Medulla oblongata (tissue), 1 donor: ENCODE measurements at regions not wholly inside any gene's neighbourhood (a gene's known extent, or its start where the extent isn't known, plus 50 kb on each side); places are given as distances from the start of the nearest gene placed in this dataset.
"Not testable (repeated sequence)": the region's sequence is repeated elsewhere in the genome, so short reads cannot be mapped to it uniquely, and the experiment has no call there.

Experiments
- DNase-seq: peaks from one replicate; pipeline ENCODE4 v3.0.0-alpha.2; 2015; ENCODE audit errors: extremely low spot score

- not testable (repeated sequence) for DNase-seq
Measured at GRCh38 chr15:21357056-21357455, 83.2 kb downstream of the POTEB3 start.

DNA sequence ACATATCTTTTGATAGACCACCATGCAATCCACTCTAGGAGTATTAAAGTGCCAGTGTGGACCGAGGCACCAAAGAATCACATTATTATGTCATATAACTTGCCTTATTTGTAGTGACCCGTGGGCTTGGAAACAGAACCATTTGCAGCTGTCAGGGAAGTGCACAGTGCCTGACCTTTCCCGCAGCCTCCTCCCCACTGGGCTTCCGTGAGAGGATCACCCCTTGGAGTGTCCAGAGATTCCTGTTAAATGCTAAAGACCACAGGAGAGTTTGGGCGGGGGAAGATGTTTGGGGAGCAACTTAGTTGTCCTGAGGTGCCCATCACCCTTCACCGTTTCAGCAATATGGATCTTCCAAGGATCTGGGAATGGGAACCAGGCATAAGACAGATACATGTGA lies 84.4 kb downstream of the POTEB3 start:
- DNase-seq, result not testable (repeated sequence)

DNA sequence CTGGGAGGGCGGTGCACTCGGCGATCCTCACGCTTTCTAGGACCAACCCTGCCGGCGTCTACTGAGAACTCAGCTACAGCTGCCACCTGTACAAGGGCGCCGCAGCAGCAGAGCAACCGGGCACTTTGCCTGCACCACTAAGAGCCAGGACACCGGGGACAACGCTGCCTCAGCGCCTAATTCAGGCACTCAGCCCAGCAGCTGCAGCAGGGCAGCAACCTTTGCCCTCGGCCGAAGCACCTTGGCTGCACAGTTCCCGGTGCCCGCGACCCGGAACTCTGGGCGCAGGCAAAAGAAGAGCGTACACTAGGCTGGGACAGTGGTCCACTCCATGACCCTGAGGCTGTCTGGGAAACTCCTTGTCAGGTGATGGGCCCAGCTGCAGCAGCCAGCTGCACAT lies 85.7 kb downstream of the POTEB3 start:
- not testable (repeated sequence) for DNase-seq

DNA sequence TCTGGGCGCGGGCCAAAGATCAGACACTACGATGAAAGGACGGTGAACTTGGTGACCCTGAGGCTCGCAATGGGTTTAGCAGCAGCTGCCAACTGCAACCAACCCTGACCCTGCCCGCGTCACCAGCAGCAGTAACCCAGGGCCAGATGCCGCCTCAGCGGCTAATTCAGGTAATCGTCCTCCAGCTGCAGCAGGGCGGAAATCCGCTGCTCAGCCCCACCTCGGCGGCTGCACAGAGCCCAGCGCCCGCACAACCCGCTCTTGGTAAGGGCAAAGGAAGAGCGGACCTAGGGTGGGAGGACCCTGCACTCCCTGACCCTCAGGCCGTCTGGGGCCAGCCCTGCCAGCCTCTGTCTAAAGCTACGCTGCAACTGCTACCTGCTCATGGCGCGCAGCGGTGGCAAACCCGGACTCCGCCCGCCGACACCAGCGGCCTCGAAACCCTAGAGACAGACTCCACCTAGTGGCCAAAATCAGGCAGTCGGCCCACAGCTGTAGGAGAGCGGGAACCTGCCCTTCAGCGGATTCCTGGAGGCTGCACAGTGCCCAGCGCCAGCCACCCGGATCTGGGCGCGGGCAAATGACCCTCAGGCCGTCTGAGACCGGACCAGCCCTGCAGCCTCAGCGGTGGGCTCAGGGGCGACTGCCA lies 87.5 kb downstream of the POTEB3 start:
- not testable (repeated sequence) for DNase-seq

DNA sequence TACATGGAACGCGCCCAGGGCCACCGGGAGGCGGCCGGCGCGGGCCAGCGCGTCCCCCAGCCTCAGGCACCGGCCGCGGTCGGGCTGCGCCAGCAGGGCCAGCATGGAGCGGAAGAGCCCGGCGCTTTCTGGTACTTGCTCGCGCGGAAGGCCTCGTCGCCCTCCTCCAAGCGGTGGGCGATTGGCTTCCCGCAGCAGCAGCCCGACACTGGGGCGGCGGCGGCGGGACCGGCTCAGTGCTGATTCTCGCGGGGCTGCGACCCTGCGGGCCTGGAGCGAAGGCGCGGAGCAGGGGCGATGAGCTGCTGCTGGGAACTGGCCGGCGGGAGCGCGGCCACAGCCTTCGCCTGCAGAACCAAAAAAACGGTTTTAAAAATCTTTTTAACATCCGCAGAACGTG lies 95.3 kb downstream of the POTEB3 start:
- not testable (repeated sequence) for DNase-seq

GRCh38 chr15:21344500-21344899 lies 95.8 kb downstream of the POTEB3 start:
- not testable (repeated sequence) for DNase-seq

GRCh38 chr15:21337028-21337427 lies 103.3 kb downstream of the POTEB3 start:
- not testable (repeated sequence) for DNase-seq

GRCh38 chr15:21324720-21325460 lies 115.4 kb downstream of the POTEB3 start:
- DNase-seq, result not testable (repeated sequence)

- DNase-seq, result not testable (repeated sequence)
Measured at GRCh38 chr15:21284353-21284752, 155.9 kb downstream of the POTEB3 start.

- not testable (repeated sequence) for DNase-seq
Measured at GRCh38 chr15:21283210-21283609, 157.1 kb downstream of the POTEB3 start.

GRCh38 chr15:21280272-21280671 lies 160.0 kb downstream of the POTEB3 start:
- DNase-seq, result not testable (repeated sequence)

DNA sequence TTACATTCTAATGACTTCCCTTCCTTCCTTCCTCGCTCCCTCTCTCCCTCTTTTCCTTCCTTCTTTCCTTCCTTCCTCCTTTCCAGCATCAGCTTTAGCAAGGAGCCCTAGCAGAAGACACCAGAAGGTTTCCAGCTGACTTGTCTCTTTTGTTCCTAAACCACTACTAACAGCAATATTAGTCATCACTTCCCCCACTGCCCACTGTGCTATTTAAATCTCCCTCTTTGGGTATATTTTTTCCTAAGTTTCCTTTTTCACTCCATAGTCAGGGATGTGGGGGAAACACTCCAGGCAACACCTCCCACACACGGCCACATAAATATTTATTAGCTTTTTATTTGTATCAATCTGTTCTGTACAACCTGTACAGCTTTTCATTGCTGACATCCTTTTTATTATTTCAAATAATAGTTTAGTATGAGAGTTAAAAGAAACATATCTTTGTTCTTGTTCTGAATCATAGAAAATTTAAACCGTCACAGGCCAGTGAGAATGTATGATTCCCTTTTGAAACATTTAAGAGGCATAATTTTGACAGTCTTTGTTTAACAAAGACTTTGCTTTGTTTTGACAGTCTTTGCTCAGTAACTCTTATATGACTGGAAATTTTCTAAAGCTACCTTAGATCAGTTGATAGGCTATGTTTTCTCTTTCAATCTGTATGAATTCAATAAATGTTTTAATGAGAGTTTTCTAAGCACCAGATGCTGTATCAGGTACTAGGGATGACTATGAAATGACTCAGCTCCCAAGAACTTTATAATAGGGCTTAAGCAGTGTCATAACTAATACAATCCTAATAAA lies 167.9 kb downstream of the POTEB3 start:
- peak; percentile 56 for DNase-seq

DNA sequence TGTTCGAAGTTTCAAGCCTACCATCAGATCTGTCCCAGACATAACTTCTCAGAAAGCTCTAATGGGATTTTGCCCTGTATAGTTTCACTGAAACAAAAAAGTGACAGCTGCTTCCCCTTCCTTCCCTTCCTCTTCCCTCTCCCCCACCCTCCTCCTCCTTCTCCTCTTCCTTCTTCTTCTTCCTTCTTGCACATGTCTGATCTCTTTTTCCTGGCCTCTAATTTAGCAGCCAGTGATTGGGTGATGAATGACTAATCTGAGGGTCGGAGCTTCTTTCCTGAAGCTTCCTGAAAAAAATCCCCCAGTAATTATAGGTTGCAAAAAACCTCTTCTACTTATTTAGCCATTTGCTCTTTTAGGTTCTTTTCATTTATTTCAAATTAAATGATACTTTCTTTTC lies 168.7 kb downstream of the POTEB3 start:
- DNase-seq, result no peak

DNA sequence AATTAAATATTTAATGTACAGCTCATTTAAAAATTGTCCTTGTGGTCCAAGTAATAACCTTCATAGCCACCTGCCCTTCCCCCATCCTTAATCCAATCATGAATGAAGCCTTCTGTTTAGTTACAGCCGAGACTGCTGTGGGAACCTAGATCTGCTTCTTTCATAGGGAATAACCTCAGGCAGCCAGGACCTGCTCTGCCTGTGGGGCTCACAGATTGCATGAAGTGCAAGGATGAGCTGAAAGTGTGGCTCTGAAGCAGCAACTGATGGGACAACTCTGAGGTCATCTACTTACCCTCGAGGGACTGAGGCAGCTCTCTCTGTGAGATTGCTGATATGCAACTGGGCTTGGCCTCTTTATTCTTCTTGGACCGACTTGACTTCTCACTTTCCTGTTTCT lies 169.8 kb downstream of the POTEB3 start:
- DNase-seq, result no peak

DNA sequence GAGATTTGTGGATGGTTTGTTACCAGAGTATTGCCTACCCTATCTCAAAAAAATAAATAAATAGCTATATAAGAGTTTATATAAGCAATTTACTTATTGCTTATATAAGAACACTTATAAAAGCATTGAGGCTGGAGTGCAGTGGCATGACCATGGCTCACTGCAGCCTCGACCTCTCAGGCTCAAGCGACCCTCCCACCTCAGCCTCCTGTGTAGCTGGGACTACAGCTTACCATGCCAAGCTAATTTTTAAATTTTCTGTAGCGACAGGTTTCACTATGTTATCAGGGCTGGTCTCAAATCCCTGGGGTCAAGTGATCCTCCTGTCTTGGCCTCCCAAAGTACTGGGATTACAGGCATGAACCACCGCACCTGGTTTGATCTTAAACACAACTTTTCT lies 170.6 kb downstream of the POTEB3 start:
- DNase-seq, result not testable (repeated sequence)

GRCh38 chr15:21269121-21269520 lies 171.2 kb downstream of the POTEB3 start:
- DNase-seq, result no peak

- DNase-seq, result no peak
Measured at GRCh38 chr15:21268436-21268940, 171.8 kb downstream of the POTEB3 start.

GRCh38 chr15:21267671-21268395 lies 172.5 kb downstream of the POTEB3 start:
- no peak for DNase-seq

- DNase-seq, result no peak
Measured at GRCh38 chr15:21267226-21267625, 173.1 kb downstream of the POTEB3 start.

DNA sequence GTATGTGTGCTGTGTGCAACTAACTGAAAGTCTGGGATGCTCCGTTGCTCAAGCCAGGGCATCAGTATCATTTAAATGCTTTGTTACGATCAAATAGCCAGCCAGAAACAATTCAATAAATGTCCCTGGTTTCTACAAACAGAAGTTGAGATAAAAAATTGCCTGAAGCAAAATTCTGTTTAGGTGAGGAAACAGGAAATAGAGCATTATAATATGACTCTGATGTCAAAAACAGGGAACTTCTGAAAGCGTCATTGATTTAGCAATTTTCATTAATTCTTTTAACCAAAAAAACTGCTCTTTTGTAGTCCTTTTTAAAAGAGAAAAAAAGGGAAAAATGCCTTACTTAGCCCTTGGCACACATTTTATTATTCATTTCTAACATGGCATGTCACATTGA lies 174.7 kb downstream of the POTEB3 start:
- DNase-seq, result not testable (repeated sequence)

GRCh38 chr15:21262851-21263425 lies 177.4 kb downstream of the POTEB3 start:
- no peak for DNase-seq
